Epidermal melanocyte (primary cell): ENCODE measurements at regions not wholly inside any gene's neighbourhood (a gene's known extent, or its start where the extent isn't known, plus 50 kb on each side); places are given as distances from the start of the nearest gene placed in this dataset.

ENCODE experiments used
- DNase-seq: peaks from one replicate; pipeline ENCODE4 v3.0.0; 2011; ENCODE audit warnings: low spot score; ENCODE audit not compliant: insufficient read length

DNA sequence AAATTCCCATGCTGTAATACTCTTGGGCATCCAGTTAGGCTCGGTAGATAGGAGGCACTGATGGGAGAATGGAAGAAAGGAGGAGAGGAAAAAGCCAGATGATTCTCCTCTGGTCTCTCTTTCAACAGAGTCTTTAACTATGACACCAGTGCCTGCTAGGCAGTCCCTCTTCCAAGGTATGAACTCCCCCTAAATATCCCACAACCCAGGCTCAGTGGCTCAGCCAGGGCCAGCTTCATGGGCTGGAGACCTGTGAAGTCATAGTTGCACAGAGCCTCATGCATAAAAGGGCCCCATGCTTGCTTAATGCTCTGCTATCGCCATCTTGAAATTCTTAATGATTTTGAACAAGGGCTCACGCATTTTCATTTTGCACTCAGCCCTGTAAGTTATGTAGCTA lies 869.2 kb upstream of the GCFC2 start:
- DNase-seq = no peak

DNA sequence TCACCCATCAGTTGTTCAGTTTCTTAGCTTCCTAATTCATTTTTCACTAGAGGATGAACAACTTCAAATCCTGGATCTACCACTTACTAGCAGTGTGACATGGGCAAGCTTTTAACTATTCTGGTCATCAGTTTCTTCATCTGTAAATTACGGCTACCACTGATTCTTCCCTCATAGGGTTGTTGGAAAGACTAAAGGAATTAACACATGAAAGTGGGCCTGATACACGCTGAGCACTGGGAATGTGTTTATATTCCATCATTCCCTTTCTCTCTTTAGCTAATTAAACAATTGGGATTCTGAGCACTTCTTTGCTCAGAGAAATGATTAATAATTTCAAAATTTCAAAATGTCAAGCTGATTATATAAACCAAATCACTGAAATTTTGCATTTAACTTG lies 862.3 kb upstream of the GCFC2 start:
- no peak for DNase-seq

DNA sequence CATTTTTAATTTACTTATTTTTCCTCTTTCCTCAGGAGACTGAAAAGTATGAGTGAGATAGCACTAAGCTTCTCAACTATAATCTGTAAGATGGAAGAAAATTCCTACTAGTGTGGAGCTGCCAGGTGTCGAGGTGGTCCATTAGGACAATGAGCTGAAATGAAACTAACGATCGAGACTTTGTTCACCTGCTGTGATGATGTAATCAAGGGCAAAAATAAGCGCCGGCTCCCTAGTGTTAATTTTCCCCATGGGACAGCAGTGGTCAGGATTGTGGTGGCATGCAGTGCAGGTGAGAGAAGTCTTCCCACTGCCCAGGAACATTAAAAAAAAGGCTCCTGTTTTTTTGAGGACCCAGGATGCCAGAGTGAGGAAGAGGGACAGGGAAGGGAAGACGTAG lies 859.1 kb upstream of the GCFC2 start:
- DNase-seq = no peak

DNA sequence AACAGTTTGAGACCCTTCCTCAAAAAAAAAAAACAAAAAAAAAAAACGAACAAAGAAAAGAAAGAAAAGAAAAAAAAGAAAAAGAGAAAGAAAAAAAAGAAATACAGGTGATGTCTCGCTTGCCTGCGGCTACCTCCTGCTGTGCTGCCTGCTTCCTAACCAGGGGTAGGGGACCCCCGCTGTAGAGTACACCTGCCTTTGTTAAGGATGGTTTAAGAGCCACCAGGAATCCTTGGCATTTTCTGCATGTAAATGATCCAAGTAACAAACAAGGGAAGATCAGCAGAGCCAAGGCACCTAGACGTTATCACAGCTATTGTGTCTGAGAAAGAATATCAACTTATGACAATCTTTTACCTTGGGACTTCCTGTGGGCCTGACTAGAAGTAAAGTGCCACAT lies 856.8 kb upstream of the GCFC2 start:
- DNase-seq = no peak

DNA sequence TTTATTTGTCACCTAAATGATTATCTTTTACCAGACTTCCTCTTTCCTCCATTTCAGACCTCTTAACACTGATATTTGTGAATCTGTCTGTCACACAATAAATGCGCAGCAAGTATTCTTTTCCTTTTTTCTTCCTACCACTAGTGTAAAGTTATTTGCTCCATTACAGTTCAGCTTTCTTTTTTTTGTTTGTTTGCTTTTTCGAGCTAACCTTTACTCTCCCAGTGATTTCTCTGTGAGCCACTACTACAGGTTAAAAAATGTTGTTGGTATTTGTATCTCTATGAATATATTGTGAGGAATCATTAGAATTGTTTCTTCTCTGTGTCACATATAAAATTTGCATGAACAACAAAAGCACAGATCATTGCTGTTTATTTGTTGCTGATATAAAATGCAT lies 854.0 kb upstream of the GCFC2 start:
- DNase-seq = no peak

DNA sequence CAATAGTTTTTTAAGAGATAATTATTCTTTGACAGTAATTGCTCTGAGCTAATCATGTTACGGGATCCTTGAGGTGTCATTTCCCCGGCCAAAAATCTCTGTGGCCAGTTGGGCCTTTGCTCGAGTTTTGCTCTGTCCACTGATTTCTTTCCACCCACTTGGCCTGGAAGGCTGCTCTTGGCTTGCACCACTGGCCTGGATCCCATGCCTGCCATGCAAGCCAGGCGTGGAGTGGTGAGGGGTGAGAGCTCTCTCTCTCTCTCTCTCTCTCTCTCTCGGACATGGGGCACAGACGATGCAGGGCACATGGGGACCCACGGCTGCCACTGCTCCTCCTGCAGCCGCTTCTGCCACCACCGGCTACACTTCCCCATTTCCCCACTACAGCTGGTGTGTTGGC lies 853.0 kb upstream of the GCFC2 start:
- DNase-seq = no peak

DNA sequence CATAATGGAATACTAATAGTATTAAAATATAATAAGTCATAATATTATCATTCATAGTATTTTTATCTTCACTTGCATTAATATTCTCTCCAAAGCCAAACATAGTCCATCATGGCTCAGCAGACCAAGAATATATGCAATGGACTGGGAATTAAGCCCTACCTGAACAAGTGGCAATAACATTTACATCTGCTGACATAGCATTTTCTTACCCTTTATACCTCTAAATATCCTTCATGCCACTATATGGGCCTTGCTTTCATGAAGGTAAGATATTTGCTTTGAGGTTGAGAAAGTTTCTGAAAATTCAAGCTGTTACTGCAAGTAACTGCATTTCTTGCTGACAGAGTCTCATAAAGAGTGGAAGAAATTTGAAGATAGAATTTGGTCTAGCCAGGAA lies 847.4 kb upstream of the GCFC2 start:
- no peak for DNase-seq

DNA sequence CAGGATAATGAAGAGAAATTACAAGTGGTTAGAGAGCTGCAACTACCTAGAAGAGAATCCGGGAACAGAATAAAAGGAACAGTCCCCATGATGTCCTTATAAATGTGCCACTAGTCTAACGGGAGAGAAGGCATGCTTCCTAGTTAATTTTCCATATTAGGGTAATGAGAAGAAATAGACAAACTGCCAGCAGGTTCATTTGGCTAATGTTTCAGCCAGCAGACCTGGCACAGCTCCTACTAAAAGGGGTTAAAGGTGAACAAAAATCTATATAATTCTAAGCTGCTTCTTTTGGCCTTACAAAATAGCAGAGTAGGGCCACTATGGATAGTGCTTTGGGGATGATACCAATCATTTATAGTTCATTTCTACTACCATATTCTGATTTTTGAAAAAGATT lies 845.3 kb upstream of the GCFC2 start:
- no peak for DNase-seq

DNA sequence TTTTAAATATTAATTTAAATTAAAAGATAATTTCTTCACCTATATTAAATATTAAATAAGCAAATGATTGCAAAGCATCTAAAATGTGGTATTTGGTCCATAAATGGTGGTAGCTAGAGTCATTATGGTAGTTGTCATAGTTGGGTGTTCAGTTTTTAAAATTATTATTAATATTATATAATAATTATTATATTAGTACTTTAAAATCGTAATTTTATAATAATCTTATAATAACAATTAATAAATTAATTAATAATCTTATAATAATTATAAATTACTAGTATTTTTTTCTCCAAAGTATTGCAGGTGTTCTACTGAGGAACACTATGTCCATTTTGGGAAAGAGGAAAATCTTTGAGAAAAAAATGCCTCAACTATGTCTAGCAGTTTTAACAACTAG lies 835.5 kb upstream of the GCFC2 start:
- no peak for DNase-seq

DNA sequence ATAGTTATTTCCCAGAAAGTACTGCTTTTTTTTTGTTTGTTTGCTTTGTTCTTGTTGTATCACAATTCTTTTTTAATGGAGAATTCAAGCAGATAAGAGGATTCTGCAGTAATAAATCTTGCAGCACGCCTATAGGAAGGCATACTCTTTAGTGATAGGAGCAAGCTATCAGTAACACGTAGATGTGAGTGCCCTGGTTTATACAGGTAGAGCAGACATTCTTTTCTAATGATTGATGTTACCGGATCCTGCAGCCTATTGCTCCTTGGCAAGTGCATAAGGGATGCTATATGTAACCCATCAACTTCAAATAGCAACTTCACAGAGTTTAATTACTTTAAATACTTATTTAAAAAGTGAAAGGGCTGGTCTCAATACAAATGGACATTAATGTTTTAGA lies 834.2 kb upstream of the GCFC2 start:
- DNase-seq = no peak

DNA sequence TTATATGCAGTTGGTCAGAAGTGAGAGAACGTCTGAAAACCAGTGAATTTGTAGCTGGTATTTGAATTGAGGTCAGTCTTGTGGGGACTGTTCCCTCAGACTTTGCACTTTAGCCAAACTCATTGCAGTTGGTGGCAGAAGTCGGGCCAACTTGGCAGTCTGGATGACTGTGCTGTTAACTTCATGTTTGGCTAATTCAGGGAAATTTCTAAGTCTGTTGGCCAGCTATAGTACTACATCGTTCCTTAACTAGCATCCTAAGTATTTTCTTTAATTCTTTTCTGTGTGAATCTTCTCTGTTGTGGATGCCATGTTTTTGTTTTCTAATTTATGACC lies 806.8 kb upstream of the GCFC2 start:
- no peak for DNase-seq

DNA sequence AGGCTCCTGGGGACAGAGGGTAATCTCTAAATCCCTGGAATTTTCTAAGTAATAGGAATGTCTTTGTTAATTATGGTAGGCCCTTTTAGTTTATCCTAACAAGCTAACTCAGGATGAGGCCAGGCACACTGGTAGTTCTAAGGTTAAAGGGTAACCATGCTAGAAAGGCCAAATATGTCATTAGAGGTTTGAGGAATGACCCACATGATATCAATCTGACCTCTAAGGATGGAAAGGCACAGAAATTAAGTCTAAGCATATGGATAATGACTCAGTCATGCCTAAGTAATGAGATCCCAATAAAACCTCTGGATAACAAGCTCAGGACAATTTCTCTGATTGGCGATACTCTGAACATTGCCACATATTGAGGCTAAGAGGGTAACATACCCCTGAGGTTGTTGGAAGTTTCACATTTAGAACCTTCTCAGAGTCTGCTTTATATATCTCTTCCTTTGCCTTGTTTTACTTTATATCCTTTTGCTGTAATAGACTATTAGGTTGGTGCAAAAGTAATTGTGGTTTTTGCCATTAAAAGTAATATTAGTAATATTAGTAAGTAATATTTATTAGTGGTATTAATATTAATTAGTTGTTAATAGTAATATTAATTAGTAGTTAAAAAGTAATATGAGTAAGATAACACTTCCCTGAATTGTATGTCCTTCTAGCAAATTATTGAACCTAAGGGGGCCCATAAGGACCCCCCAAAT lies 806.3 kb upstream of the GCFC2 start:
- no peak for DNase-seq

DNA sequence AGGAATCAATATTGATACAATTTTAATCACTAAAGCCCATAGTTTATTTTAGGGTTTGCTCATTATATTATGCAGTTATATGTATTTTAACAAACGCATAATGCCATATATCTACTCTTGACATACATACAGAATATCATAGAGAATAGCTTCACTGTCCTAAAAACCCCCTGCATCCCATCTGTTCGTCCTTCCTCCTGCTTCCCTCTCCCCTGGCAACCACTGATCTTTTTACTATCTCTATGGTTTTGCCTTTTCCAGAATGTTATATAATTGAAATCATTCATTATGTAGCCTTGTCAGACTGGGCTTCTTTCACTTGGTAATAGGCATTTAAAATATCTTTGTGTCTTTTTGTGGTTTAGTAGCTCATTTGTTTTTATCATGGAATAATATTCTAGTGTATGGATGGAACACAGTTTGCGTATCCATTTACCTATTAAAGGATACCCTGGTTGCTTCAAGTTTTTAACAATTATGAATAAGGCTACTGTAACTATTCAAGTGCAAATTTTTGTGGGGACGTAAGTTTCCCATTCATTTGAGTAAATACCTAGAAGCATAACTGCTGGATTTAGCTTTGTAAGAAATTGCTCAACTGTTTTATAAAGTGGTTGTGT lies 801.6 kb upstream of the GCFC2 start:
- no peak for DNase-seq

DNA sequence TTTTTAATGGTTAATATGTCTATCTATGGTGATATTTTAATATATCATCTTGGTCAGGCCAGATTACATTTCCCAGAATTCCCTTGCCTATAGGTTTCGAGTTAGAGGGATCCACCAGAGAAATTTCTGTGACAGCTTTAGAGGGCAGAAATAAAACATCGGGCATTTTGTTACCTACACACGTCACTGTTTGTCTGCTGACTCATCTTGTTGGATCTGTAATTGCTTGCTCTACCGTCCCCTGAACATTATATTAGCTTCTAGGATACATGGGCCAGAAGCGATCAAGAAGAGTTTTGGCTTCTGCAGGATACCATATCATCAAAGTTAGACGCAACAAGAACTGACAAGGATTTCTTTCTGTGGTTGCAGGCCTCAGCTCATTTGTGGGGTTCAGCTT lies 795.8 kb upstream of the GCFC2 start:
- no peak for DNase-seq

DNA sequence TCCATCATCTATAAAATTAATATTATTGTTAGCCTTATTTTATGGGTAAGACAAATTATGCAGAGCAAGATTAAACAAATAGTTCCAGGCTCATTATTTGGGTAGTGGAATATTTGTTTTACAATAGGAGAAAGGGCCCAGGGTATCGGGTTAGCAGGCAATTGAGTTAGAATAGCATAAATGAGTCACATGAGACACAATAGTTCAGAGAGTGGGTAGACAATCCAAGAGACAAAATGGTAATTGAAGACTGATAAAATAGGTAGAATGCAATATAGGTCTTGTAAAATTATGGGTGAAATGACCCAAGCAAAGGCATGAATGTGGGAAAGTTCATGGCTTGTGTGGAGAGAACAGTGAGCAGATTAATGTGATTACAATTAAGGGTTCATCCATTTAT lies 790.9 kb upstream of the GCFC2 start:
- no peak for DNase-seq

DNA sequence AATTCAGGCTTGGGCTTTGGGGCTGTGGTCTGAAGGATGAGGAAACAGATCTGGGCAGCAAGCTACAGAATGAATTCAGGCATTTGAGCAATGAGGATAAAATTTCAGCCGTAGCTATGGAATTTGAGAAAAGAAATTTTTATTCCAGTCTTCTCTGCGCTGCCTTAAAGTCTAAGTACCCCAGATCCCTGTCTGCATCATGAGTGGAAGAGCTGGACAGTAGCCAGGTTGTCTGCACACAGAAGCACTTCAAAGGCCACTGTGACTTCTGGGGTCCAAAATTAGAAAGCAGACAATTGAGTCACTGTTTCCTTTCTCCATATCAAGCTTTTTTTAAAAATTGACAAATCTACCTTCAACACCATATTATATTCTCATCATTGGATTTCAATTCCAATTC lies 787.6 kb upstream of the GCFC2 start:
- DNase-seq = no peak

DNA sequence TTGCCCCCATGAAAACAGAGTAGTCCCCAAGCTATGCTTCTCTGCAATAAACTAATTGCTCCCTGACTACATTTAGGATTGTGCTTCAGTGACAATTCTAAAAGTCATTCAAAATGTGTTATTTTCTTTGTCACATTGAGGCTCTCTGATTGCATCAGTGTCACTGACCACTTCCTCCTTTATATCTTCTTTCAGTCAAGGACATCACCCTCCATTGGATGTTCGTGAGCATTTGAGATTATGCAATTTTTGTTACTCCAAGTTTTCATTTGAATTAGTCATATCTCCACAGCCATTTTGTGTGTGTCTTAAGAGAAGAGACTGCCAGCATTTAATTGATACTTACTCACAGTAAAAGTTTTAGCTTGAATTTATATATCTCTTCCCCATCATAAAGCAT lies 780.8 kb upstream of the GCFC2 start:
- no peak for DNase-seq

DNA sequence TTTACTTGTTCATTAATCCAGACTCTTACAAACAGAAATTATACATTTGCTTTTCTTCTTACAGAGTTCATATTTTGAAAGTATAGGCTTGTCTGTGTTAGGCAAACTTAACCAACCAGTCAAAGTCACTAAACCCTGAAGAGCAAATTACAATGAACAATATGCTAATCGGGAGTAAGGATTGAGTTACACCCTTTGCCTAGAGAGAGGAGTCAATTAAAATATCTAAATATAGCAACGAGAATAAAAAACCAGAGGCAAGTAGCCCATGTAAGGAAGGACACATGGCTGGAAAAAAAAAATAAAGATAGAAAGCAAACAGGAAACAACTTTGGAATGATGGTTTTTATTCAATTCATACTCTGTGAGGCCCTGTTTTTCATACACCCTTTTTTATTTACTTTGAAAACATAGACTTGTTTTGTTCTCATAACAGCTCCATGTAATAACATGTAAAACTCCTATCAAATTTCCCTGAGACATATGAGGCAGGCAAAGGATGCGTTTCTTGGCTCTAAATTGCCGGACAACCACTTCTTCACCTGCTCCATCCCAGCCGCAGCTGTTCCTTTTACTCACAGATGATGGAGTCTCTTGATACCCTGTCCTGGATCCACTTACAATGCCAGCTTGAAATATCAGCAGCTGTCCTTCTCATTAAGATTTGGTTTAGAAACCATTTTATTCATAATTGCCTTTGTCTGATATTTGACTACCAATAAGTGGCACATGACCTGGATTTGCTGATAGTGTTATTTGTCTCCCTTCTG lies 767.7 kb upstream of the GCFC2 start:
- no peak for DNase-seq

DNA sequence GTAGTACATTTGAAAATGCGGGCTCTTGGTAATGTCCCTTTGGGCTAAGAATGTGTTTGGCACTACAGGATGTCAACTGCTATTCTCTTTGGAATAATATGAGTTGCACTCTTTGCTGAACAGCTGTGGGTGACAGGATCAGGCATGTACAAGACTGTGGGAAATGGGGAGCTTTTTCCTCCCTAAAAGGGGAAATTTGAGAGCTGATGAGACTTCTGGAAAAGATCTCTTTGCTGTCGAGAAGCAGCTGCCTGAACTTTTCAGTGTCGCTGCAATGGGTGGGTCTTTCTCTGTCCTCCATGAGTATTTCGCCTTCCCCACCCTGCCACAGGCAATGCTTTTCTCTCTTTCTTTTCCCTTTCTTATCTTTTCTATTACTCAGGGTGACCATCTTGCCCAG lies 762.2 kb upstream of the GCFC2 start:
- no peak for DNase-seq

DNA sequence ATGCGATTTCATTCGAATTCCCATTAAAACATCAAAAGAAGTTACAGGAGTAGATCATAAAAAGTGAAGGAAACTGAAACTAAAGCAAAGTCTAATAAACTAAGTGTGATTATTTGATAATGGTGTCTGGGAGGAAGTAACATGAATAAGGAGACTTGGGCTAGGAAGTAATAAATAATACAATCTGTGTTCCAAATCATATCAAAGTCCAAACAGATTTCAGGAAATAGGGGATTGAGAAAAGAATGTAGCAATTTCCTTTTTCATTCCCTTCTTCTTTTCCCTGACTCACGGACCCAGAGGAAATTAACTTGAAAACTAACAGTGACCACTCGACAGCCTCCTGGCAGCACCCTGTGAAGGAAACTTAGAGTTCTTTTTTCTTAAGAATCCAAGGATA lies 758.4 kb upstream of the GCFC2 start:
- DNase-seq = no peak

DNA sequence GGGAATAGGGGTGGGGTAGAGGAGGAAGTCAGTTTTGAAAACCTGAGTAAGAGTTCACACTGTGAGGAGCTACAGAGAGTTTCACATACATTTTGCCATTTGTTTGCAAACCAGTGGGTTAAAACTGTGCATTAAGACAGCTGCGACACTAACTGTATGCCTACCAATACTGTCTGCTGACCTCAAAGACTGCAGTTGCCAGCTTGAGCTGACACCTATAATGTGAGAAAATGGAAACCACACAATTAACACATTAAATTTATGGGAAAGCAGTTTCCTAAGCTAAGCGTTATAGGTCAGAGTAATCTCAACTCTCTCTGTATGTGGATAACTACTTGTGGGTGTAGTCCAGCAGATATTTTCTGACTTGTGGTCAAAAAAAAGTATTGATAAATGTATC lies 756.6 kb upstream of the GCFC2 start:
- no peak for DNase-seq

DNA sequence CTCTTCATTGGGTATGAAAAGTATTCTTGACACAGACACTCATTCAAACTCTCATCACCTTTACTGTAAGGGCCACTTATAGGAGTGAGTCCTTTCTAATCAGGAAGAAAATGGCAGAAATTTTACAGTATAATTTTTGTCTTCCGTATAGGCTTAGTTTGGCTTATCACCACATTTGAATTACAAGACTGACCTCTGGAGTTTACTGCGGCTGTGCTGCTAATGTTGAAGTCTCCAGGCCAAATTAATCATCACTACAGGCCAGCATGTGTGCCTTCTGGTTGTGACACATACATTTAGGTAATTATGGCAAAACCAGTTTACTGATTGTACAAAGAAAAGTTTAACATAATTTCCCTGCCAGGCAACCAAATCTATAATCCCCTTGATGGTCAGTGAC lies 753.6 kb upstream of the GCFC2 start:
- DNase-seq = no peak

DNA sequence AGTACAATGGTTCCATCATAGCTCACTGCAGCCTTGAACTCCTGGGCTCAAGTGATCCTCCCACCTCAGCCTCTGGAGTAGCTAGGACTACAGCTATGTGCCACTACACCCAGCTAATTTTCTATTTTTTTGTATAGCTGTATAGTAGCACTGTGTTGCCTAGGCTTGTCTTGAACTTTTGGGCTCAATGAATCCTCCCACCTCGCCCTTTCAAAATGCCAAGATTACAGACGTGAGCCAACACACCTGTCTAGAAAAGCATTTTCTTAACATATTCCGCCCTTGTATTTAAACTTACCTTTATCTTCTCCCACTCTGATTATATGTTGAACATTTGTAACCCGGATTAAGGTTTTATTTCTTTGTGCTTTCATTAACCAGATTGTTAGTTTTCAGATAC lies 750.7 kb upstream of the GCFC2 start:
- DNase-seq = no peak
